ENCODE measurements at regions not wholly inside any gene's neighbourhood (a gene's known extent, or its start where the extent isn't known, plus 50 kb on each side); places are given as distances from the start of the nearest gene placed in this dataset.

DNA sequence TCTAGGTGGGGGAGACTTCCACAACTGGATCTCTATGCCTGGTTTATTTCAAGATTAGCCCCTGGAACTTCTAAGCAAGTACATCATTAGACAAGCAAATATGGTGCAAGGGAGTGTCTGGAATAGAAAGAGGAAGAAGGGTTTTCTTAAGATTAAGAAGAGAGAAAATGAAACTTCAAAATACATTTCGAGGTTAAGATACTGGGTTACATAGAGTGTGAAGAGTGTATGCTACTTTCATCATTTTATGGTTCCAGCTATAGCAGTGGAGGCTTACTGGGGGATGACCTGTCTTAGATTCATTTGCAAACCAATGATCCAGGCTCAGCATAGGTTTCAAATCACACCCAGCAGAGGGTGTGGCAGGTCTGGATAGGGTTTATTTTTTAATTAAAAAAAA, 144.4 kb upstream of the GATB start:
- TF ChIP-seq, protein P1, sequence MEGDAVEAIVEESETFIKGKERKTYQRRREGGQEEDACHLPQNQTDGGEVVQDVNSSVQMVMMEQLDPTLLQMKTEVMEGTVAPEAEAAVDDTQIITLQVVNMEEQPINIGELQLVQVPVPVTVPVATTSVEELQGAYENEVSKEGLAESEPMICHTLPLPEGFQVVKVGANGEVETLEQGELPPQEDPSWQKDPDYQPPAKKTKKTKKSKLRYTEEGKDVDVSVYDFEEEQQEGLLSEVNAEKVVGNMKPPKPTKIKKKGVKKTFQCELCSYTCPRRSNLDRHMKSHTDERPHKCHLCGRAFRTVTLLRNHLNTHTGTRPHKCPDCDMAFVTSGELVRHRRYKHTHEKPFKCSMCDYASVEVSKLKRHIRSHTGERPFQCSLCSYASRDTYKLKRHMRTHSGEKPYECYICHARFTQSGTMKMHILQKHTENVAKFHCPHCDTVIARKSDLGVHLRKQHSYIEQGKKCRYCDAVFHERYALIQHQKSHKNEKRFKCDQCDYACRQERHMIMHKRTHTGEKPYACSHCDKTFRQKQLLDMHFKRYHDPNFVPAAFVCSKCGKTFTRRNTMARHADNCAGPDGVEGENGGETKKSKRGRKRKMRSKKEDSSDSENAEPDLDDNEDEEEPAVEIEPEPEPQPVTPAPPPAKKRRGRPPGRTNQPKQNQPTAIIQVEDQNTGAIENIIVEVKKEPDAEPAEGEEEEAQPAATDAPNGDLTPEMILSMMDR (IDR thresholded peaks at IDR 0.05), result no peak
- TF ChIP-seq POLR2A (IDR thresholded peaks at IDR 0.05), result no peak
